PC-3 (cell line): ENCODE measurements at regions not wholly inside any gene's neighbourhood (a gene's known extent, or its start where the extent isn't known, plus 50 kb on each side); places are given as distances from the start of the nearest gene placed in this dataset.

Experiments
- ATAC-seq: fragments of 200-7000 bp; cut with Tn5 transposase; 2 replicates; pipeline ENCODE4 v1.9.1; 2020; ENCODE audit warnings: mild to moderate bottlenecking, moderate library complexity
- BruUV-seq: library from RNA; stranded (reverse); fragments of 400-500 nt; replicated peaks from 2 replicates; lab custom pipeline; 2021; lab: Mats Ljungman, UMichigan
- CTCF ChIA-PET: fragments of 300-600 bp; sonication (Branson Sonifier 250); formaldehyde crosslinking; loops from one replicate; lab custom pipeline; 2022; ENCODE audit warnings: antibody characterized with exemption; lab: Charles Lee
- POLR2A ChIA-PET: fragments of 300-600 bp; sonication (Branson Sonifier 250); formaldehyde crosslinking; loops from one replicate; lab custom pipeline; 2022; ENCODE audit warnings: antibody characterized with exemption; ENCODE audit not compliant: unreplicated experiment; lab: Charles Lee
- DNase-seq: peaks from one replicate; pipeline ENCODE4 v3.0.0-alpha.2; 2015
- H2AFZ ChIP-seq: fragments of 300-600 bp; sonication (generic); 2 replicates; pipeline ENCODE4 v1.6.0; 2016; ENCODE audit warnings: antibody characterized with exemption, low read length
- H3F3A ChIP-seq: fragments of 300-600 bp; sonication (generic); one replicate; pipeline ENCODE4 v1.6.0; 2017; ENCODE audit warnings: antibody characterized with exemption, low read length, control low read depth, mild to moderate bottlenecking; ENCODE audit not compliant: unreplicated experiment
- H3K27ac ChIP-seq: fragments of 300-600 bp; sonication (generic); 2 replicates; pipeline ENCODE4 v1.5.1; 2016; ENCODE audit warnings: mild to moderate bottlenecking, low read length
- H3K27me3 ChIP-seq: fragments of 300-600 bp; sonication (generic); 2 replicates; pipeline ENCODE4 v1.6.1; 2016; ENCODE audit warnings: low read length, mixed read lengths
- H3K36me3 ChIP-seq: fragments of 300-600 bp; sonication (generic); 2 replicates; pipeline ENCODE4 v1.6.1; 2016; ENCODE audit warnings: low read depth, mixed run types, low read length, mixed read lengths
- H3K4me1 ChIP-seq: fragments of 300-600 bp; sonication (generic); 2 replicates; pipeline ENCODE4 v1.5.1; 2016; ENCODE audit warnings: low read length; ENCODE audit not compliant: insufficient read depth
- H3K4me2 ChIP-seq: fragments of 300-600 bp; sonication (generic); 2 replicates; pipeline ENCODE4 v1.6.0; 2016; ENCODE audit warnings: low read length
- H3K4me3 ChIP-seq: fragments of 300-600 bp; sonication (generic); 2 replicates; pipeline ENCODE4 v1.5.1; 2016; ENCODE audit warnings: mild to moderate bottlenecking, low read length, mixed read lengths
- H3K79me2 ChIP-seq: fragments of 300-600 bp; sonication (generic); 2 replicates; pipeline ENCODE4 v1.6.1; 2017; ENCODE audit warnings: low read length, mixed read lengths
- H3K9ac ChIP-seq: fragments of 300-600 bp; sonication (generic); 2 replicates; pipeline ENCODE4 v1.6.0; 2016; ENCODE audit warnings: mild to moderate bottlenecking, low read length
- H3K9me2 ChIP-seq: fragments of 300-600 bp; sonication (generic); replicated peaks from 2 replicates; pipeline ENCODE4 v1.6.1; 2016; ENCODE audit warnings: mixed run types, low read length, mixed read lengths
- H3K9me3 ChIP-seq: fragments of 300-600 bp; sonication (generic); 2 replicates; pipeline ENCODE4 v1.6.1; 2016; ENCODE audit warnings: low read length, mixed read lengths
- H4K20me1 ChIP-seq: fragments of 300-600 bp; sonication (generic); 2 replicates; pipeline ENCODE4 v1.6.1; 2016; ENCODE audit warnings: low read length, mixed read lengths
- CTCF ChIP-seq: fragments of 300-600 bp; sonication (generic); conservative IDR thresholded peaks from 2 replicates; pipeline ENCODE4 v1.5.1; 2017; ENCODE audit warnings: antibody characterized with exemption, low read depth, mild to moderate bottlenecking, low read length
- EZH2 ChIP-seq: fragments of 300-600 bp; sonication (generic); IDR thresholded peaks from one replicate; pipeline ENCODE4 v1.6.1; 2017; ENCODE audit warnings: antibody characterized with exemption, mild to moderate bottlenecking, low read length; ENCODE audit not compliant: unreplicated experiment
- EZH2phosphoT487 ChIP-seq: fragments of 300-600 bp; sonication (generic); IDR thresholded peaks from 2 replicates; pipeline ENCODE4 v1.6.1; 2018; ENCODE audit warnings: mild to moderate bottlenecking, antibody characterized with exemption, low read length, borderline replicate concordance
- intact Hi-C: fragments of 100-400 bp; cut with micrococcal nuclease; formaldehyde crosslinking; loops from 2 replicates; pipeline ENCODE4 v1.9.0; 2023

- ATAC-seq, result peak; percentile 72
- peak; percentile 41 for DNase-seq
- H3K4me1 ChIP-seq, result peaks cover 17% of the 10 kb centered on the region
- BruUV-seq, result no TSS peak
- H3K36me3 ChIP-seq, result no peaks in the 10 kb centered on the region
- H3K4me2 ChIP-seq, result no peak overlapping the region
- H3K27me3 ChIP-seq, result no peaks in the 10 kb centered on the region
- H3K27ac ChIP-seq, result no peak overlapping the region
- POLR2A ChIA-PET, result no interaction called here
- no peaks in the 10 kb centered on the region for H3K9me3 ChIP-seq
- TF ChIP-seq EZH2phosphoT487, result no peak
- TF ChIP-seq CTCF, result no peak
- TF ChIP-seq EZH2, result no peak
- H2AFZ ChIP-seq, result no peak overlapping the region
- no peaks in the 10 kb centered on the region for H3K9me2 ChIP-seq
- H3K79me2 ChIP-seq, result no peaks in the 10 kb centered on the region
- intact Hi-C loops, result no loop called here
- no peaks in the 10 kb centered on the region for H4K20me1 ChIP-seq
- no peak overlapping the region for H3K4me3 ChIP-seq
- no peaks in the 10 kb centered on the region for H3F3A ChIP-seq
- H3K9ac ChIP-seq, result no peak overlapping the region
- CTCF ChIA-PET, result no interaction called here
Observed at GRCh38 chr6:16868968-16869367, 107.7 kb upstream of the ATXN1 start.

DNA sequence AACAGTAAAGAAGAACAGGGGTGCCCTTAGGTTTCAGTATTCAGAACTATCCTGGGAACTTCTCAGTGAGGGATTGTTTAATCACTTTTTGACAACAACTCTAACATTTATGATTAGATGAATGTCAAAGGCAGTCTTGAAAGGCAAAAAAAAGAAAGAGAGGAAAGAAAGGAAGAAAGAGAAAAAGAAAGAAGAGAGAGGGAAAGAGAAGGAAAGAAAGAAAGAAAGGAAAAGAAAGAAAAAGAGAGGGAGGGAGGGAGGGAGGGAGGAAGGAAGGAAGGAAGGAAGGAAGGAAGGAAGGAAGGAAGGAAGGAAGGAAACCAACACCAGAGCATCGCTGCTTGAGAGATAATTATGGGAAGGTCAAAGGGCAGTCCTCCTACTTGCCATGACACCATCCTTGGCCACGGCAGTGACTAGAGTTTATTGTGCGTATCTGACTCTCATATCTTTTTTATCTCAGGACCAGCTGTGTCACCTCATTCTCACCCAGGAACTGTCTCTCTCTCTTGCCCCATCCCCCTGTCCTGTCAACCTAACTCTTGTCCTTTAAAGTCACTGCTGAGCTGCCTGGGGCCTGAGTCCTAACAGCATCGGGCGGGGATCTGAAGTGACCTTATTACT lies 96.8 kb upstream of the ATXN1 start:
- Histone ChIP-seq H3K9ac (no peak overlapping the region), H3K27me3 (no peaks in the 10 kb centered on the region), H3F3A (no peaks in the 10 kb centered on the region), H2AFZ (no peak overlapping the region), H3K9me3 (no peaks in the 10 kb centered on the region), H3K4me1 (peaks cover 15% of the 10 kb centered on the region; the same call in 1 of the 2 replicates), H3K36me3 (no peaks in the 10 kb centered on the region), H3K4me3 (no peak overlapping the region), H4K20me1 (no peaks in the 10 kb centered on the region), H3K27ac (no peak overlapping the region), H3K4me2 (no peak overlapping the region), H3K9me2 (no peaks in the 10 kb centered on the region), H3K79me2 (no peaks in the 10 kb centered on the region)
- POLR2A ChIA-PET, result no interaction called here
- no TSS peak for BruUV-seq
- ATAC-seq (no peak), DNase-seq (no peak)
- CTCF ChIA-PET, result no interaction called here
- TF ChIP-seq EZH2, result no peak
- no peak for TF ChIP-seq CTCF
- TF ChIP-seq EZH2phosphoT487, result no peak
- intact Hi-C loops, result no loop called here

DNA sequence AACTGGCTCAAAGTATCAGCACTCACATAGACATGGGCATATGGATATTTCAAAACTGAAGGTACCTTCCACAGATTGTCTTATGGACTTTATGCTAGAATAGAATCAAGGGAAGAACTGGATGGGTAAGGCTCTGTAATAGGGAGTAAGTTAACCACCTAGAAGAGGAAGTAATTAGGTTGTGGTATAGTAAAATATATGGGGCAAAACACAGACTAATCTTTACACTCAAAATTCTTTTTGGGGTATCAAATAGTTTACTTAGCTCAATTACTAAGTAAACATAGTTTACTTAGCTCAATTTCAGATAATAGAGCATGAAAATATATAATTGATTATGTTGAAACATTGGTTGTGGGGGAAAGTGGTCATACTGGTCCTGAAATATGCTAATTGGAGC lies 94.2 kb upstream of the ATXN1 start:
- Histone ChIP-seq H3K79me2 (no peaks in the 10 kb centered on the region), H3K4me3 (no peak overlapping the region), H3K27me3 (no peaks in the 10 kb centered on the region), H3K9me2 (no peaks in the 10 kb centered on the region), H3K9me3 (no peaks in the 10 kb centered on the region), H4K20me1 (no peaks in the 10 kb centered on the region), H2AFZ (no peak overlapping the region), H3F3A (no peaks in the 10 kb centered on the region), H3K27ac (no peak overlapping the region), H3K9ac (no peak overlapping the region), H3K4me2 (no peak overlapping the region), H3K36me3 (no peaks in the 10 kb centered on the region), H3K4me1 (peaks cover 19% of the 10 kb centered on the region)
- no peak for TF ChIP-seq CTCF
- no peak for TF ChIP-seq EZH2phosphoT487
- CTCF ChIA-PET, result no interaction called here
- DNase-seq (no peak), ATAC-seq (no peak)
- intact Hi-C loops, result no loop called here
- BruUV-seq, result no TSS peak
- POLR2A ChIA-PET, result no interaction called here
